ENCODE measurements at regions not wholly inside any gene's neighbourhood (a gene's known extent, or its start where the extent isn't known, plus 50 kb on each side); places are given as distances from the start of the nearest gene placed in this dataset.

GRCh38 chr15:95624100-95624499 is 706.4 kb upstream of the NR2F2 start:
- TF ChIP-seq CTCF (conservative IDR thresholded peaks at IDR 0.05 in 1 of 2, IDR thresholded peaks at IDR 0.05 in 1 of 2; ENCODE audit: extremely low read depth in 1 of 2, insufficient read depth in 1 of 2, low read depth in 1 of 2, low read length in 2 of 2) (no peak), EZH2 (IDR thresholded peaks at IDR 0.05; ENCODE audit: borderline replicate concordance, low read length) (no peak)
